BLaER1 treated with 17β-estradiol and CSF1 and Interleukin-3, amounts not matched to agents 10 nM and 100 nM (cell line): ENCODE measurements at regions not wholly inside any gene's neighbourhood (a gene's known extent, or its start where the extent isn't known, plus 50 kb on each side); places are given as distances from the start of the nearest gene placed in this dataset.

Source experiments
- H3K27ac ChIP-seq, 11 experiments: shearing (Covaris generic); formaldehyde crosslinking; 2 replicates each; pipeline ENCODE4 v1.8.1; 2022
- H3K27me3 ChIP-seq, 11 experiments: shearing (Covaris generic); formaldehyde crosslinking; 2 replicates each; pipeline ENCODE4 v1.8.1; 2022
- H3K36me3 ChIP-seq, 11 experiments: shearing (Covaris generic); formaldehyde crosslinking; 2 replicates each; pipeline ENCODE4 v1.8.1; 2022
- H3K4me1 ChIP-seq, 10 experiments: shearing (Covaris generic); formaldehyde crosslinking; 2 replicates each; pipeline ENCODE4 v1.8.1; 2022
- H3K4me2 ChIP-seq, 11 experiments: shearing (Covaris generic); formaldehyde crosslinking; 2 replicates each; pipeline ENCODE4 v1.8.1; 2022
- H3K4me3 ChIP-seq, 10 experiments: shearing (Covaris generic); formaldehyde crosslinking; 2 replicates each; pipeline ENCODE4 v1.8.1; 2022
- H3K9ac ChIP-seq, 11 experiments: shearing (Covaris generic); formaldehyde crosslinking; 2 replicates each; pipeline ENCODE4 v1.8.1; 2022
- H3K9me3 ChIP-seq, 11 experiments: shearing (Covaris generic); formaldehyde crosslinking; replicated peaks in 1 of 11; 2 replicates each; pipeline ENCODE4 v1.8.1; 2022
- H4K20me1 ChIP-seq, 11 experiments: shearing (Covaris generic); formaldehyde crosslinking; 2 replicates each; pipeline ENCODE4 v1.8.1; 2022
- Cebpa-rat ChIP-seq, 11 experiments: shearing (Covaris generic); IDR thresholded peaks; 2 replicates each; pipeline ENCODE4 v1.8.1; 2022

GRCh38 chr15:45855907-45856579, 221.2 kb downstream of the SQOR start:
- no peak overlapping the region for H3K4me2 ChIP-seq

GRCh38 chr15:45857291-45857690, 222.5 kb downstream of the SQOR start:
- H3K36me3 ChIP-seq, result no peaks in the 10 kb centered on the region; a peak in 1 of 22 replicates
- peaks cover 0 to 6% (median 0%) of the 10 kb centered on the region in 10 experiments; a peak in 4 of 20 replicates for H3K4me1 ChIP-seq
- H4K20me1 ChIP-seq, result no peaks in the 10 kb centered on the region
- H3K9me3 ChIP-seq, result peaks cover 0 to 30% (median 21%) of the 10 kb centered on the region in 11 experiments; a peak in 15 of 22 replicates
- no peak overlapping the region for H3K4me2 ChIP-seq
- peaks cover 0 to 89% (median 0%) of the 10 kb centered on the region in 11 experiments; a peak in 6 of 22 replicates for H3K27me3 ChIP-seq
- no peak overlapping the region for H3K9ac ChIP-seq
- TF ChIP-seq Cebpa-rat (IDR thresholded peaks at IDR 0.05), result no peak
- H3K27ac ChIP-seq, result no peak overlapping the region
- no peak overlapping the region for H3K4me3 ChIP-seq

More at GRCh38 chr15:45855907-45856579, 221.2 kb downstream of the SQOR start:
- peaks cover 7 to 43% (median 30%) of the 10 kb centered on the region in 11 experiments for H3K9me3 ChIP-seq
- H3K9ac ChIP-seq, result no peak overlapping the region
- no peak overlapping the region for H3K4me3 ChIP-seq
- no peak for TF ChIP-seq Cebpa-rat (IDR thresholded peaks at IDR 0.05)
- no peak overlapping the region for H3K27ac ChIP-seq
- no peaks in the 10 kb centered on the region for H4K20me1 ChIP-seq
- peaks cover 0 to 6% (median 0%) of the 10 kb centered on the region in 10 experiments; a peak in 4 of 20 replicates for H3K4me1 ChIP-seq
- no peaks in the 10 kb centered on the region; a peak in 2 of 22 replicates for H3K36me3 ChIP-seq
- H3K27me3 ChIP-seq, result peaks cover 0 to 91% (median 0%) of the 10 kb centered on the region in 11 experiments; a peak in 6 of 22 replicates

GRCh38 chr15:45858491-45858890, 223.7 kb downstream of the SQOR start:
- no peak for TF ChIP-seq Cebpa-rat (IDR thresholded peaks at IDR 0.05)
- no peaks in the 10 kb centered on the region for H3K36me3 ChIP-seq
- no peak overlapping the region; a peak in 1 of 22 replicates for H3K4me2 ChIP-seq
- peaks cover 0 to 25% (median 15%) of the 10 kb centered on the region in 11 experiments; a peak in 14 of 22 replicates for H3K9me3 ChIP-seq
- no peak overlapping the region for H3K4me3 ChIP-seq
- no peak overlapping the region for H3K9ac ChIP-seq
- H4K20me1 ChIP-seq, result no peaks in the 10 kb centered on the region
- peaks cover 0 to 6% (median 0%) of the 10 kb centered on the region in 10 experiments; a peak in 4 of 20 replicates for H3K4me1 ChIP-seq
- peaks cover 0 to 89% (median 0%) of the 10 kb centered on the region in 11 experiments; a peak in 7 of 22 replicates for H3K27me3 ChIP-seq
- no peak overlapping the region for H3K27ac ChIP-seq

GRCh38 chr15:45862034-45862433, 227.2 kb downstream of the SQOR start:
- H3K27me3 ChIP-seq, result peaks cover 0 to 94% (median 0%) of the 10 kb centered on the region in 11 experiments; a peak in 7 of 22 replicates
- H4K20me1 ChIP-seq, result no peaks in the 10 kb centered on the region
- H3K9ac ChIP-seq, result no peak overlapping the region
- no peak overlapping the region for H3K27ac ChIP-seq
- peaks cover 0 to 46% (median 22%) of the 10 kb centered on the region in 11 experiments; a peak in 14 of 22 replicates for H3K9me3 ChIP-seq
- no peaks in the 10 kb centered on the region for H3K36me3 ChIP-seq
- no peak for TF ChIP-seq Cebpa-rat (IDR thresholded peaks at IDR 0.05)
- H3K4me2 ChIP-seq, result no peak overlapping the region
- H3K4me1 ChIP-seq, result peaks cover 0 to 34% (median 16%) of the 10 kb centered on the region in 10 experiments; a peak in 15 of 20 replicates
- no peak overlapping the region for H3K4me3 ChIP-seq

GRCh38 chr15:45863881-45864580, 229.2 kb downstream of the SQOR start:
- Histone ChIP-seq H3K27ac (no peak overlapping the region), H3K9me3 (peaks cover 0 to 49% (median 23%) of the 10 kb centered on the region in 11 experiments; a peak in 13 of 22 replicates), H3K27me3 (peaks cover 0 to 94% (median 0%) of the 10 kb centered on the region in 11 experiments; a peak in 7 of 22 replicates), H3K4me2 (peak overlapping the region in 4 of 11 experiments; percentile 69 to 84 (median 80); a peak in 6 of 22 replicates), H4K20me1 (peaks cover 0 to 10% (median 0%) of the 10 kb centered on the region in 11 experiments; a peak in 4 of 22 replicates), H3K9ac (no peak overlapping the region), H3K36me3 (no peaks in the 10 kb centered on the region), H3K4me3 (no peak overlapping the region), H3K4me1 (peaks cover 5 to 54% (median 32%) of the 10 kb centered on the region in 10 experiments)
- no peak for TF ChIP-seq Cebpa-rat (IDR thresholded peaks at IDR 0.05)

- Histone ChIP-seq H3K4me3 (no peak overlapping the region), H3K27ac (peak overlapping the region in 1 of 11 experiments; percentile 72; a peak in 2 of 22 replicates), H4K20me1 (peaks cover 0 to 15% (median 0%) of the 10 kb centered on the region in 11 experiments; a peak in 4 of 22 replicates), H3K27me3 (peaks cover 0 to 98% (median 0%) of the 10 kb centered on the region in 11 experiments; a peak in 7 of 22 replicates), H3K4me1 (peaks cover 18 to 79% (median 55%) of the 10 kb centered on the region in 10 experiments), H3K36me3 (no peaks in the 10 kb centered on the region), H3K4me2 (peak overlapping the region in 7 of 11 experiments; percentile 28 to 84 (median 71); a peak in 9 of 22 replicates), H3K9me3 (peaks cover 7 to 49% (median 33%) of the 10 kb centered on the region in 11 experiments), H3K9ac (no peak overlapping the region)
- TF ChIP-seq Cebpa-rat (IDR thresholded peaks at IDR 0.05), result no peak
Observed at GRCh38 chr15:45866616-45867015, 231.8 kb downstream of the SQOR start.

GRCh38 chr15:45867281-45867680, 232.5 kb downstream of the SQOR start:
- peaks cover 14 to 55% (median 33%) of the 10 kb centered on the region in 11 experiments for H3K9me3 ChIP-seq
- TF ChIP-seq Cebpa-rat (IDR thresholded peaks at IDR 0.05), result no peak
- H3K4me1 ChIP-seq, result peaks cover 18 to 84% (median 58%) of the 10 kb centered on the region in 10 experiments
- peaks cover 0 to 98% (median 0%) of the 10 kb centered on the region in 11 experiments; a peak in 7 of 22 replicates for H3K27me3 ChIP-seq
- H3K27ac ChIP-seq, result peak overlapping the region in 2 of 11 experiments; percentile 13 to 72; a peak in 1 of 22 replicates
- H3K36me3 ChIP-seq, result 0 out of 22 replicates have a peak, but pooled peaks cover 0 to 1% (median 0%) of the 10 kb centered on the region in 11 experiments
- H4K20me1 ChIP-seq, result peaks cover 0 to 15% (median 0%) of the 10 kb centered on the region in 11 experiments; a peak in 4 of 22 replicates
- H3K4me2 ChIP-seq, result peak overlapping the region in 7 of 11 experiments; percentile 28 to 84 (median 71); a peak in 11 of 22 replicates
- H3K9ac ChIP-seq, result no peak overlapping the region
- H3K4me3 ChIP-seq, result no peak overlapping the region

- H3K9ac ChIP-seq, result peak overlapping the region in 1 of 11 experiments; percentile 56; a peak in 2 of 22 replicates
- peak overlapping the region in 4 of 11 experiments; percentile 34 to 72 (median 51); a peak in 5 of 22 replicates for H3K27ac ChIP-seq
- H3K9me3 ChIP-seq, result peaks cover 23 to 64% (median 40%) of the 10 kb centered on the region in 11 experiments
- H3K4me1 ChIP-seq, result peaks cover 18 to 84% (median 59%) of the 10 kb centered on the region in 10 experiments
- peaks cover 0 to 98% (median 0%) of the 10 kb centered on the region in 11 experiments; a peak in 7 of 22 replicates for H3K27me3 ChIP-seq
- H3K36me3 ChIP-seq, result peaks cover 0 to 8% (median under 1%) of the 10 kb centered on the region in 11 experiments; a peak in 8 of 22 replicates
- no peak overlapping the region for H3K4me3 ChIP-seq
- H3K4me2 ChIP-seq, result peak overlapping the region; percentile 48 to 84 (median 68); a peak in 19 of 22 replicates
- H4K20me1 ChIP-seq, result peaks cover 0 to 15% (median 0%) of the 10 kb centered on the region in 11 experiments; a peak in 4 of 22 replicates
- TF ChIP-seq Cebpa-rat (IDR thresholded peaks at IDR 0.05), result peak in 5 of 11 experiments; percentile 31 to 84 (median 57); a peak in 4 of 22 replicates
Observed at GRCh38 chr15:45868109-45868691, 233.4 kb downstream of the SQOR start.
